ENCODE measurements at regions not wholly inside any gene's neighbourhood (a gene's known extent, or its start where the extent isn't known, plus 50 kb on each side); places are given as distances from the start of the nearest gene placed in this dataset.

DNA sequence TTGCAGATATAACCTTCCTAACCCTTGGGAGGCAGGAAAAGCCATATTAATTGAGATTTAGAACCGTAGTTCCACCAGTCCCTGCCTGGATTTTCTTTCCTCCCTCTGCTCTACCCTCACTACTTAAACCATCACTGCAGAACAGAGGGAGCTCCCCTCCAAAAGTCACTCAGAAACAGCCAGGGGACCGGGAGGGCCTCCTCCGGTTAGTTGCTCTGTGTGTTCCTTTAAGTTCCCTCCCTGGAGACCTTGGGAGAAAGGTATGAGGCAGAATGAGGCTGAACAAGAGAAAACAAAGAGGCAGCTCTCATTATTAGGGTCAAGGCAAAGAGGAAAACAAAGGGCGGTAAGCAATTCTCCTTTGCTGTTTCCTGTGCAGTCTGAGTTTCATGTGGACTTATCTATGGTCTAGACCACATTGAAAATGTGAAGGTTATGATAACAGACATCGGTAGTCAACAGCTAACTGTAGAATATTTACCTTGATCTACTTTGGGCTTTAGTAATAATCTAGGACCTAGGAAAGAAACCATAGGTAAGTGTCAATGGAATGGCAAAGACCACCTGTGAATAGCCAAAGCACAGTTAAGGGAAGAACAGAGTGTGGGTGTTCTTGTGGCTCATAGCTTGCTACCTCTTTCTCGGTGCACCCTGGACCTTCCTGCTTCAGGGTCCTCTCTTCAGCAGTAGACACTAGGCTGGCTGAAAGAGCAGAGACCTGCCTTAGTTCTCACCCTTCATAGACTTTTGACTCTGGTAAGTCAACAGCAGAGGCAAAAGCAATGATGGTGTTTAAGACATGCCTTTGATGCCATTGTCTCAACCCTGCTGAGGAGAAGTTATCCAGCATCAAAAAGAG lies 250.9 kb upstream of the CITED2 start:
- DNase-seq (ENCODE audit: low read depth in 2 of 2): no peak

- no peak for DNase-seq (ENCODE audit: low read depth in 2 of 2)
Measured at GRCh38 chr6:139623372-139623771, 248.9 kb upstream of the CITED2 start.

DNA sequence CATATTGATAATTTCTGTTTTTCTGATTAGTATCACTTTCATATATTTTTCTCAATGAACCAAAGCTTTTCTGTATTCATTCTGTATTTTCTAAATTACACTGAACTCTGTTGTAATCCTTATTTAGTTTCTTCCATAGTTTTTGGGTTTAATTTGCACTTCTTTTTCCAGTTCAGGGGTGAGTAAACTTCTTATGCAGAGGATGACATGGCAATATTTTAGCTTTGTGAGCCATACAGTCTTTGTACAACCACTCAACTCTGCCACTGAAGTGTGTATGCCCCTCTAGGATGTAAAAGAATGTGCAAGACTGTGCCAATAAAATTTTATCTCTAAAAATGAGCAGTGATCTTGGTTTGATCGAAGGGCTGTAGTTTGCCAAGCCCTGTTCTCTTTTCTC lies 239.0 kb upstream of the CITED2 start:
- DNase-seq (ENCODE audit: low read depth in 2 of 2): no peak

DNA sequence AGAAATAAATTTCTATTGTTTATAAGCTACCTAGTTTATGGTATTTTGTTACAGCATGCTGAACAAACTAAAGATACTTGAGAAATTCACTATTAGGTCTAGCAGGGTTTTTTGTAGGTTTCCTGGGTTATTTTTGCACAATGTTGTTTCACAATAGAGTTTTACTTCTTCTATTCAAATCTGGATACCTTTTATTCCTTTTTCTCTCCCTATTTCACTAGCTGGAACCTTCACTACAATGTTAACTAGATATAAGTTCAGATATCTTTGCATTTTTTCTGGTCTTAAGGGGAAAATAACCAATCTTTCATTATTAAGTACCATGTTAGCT lies 237.7 kb upstream of the CITED2 start:
- no peak for DNase-seq (ENCODE audit: low read depth in 2 of 2)

DNA sequence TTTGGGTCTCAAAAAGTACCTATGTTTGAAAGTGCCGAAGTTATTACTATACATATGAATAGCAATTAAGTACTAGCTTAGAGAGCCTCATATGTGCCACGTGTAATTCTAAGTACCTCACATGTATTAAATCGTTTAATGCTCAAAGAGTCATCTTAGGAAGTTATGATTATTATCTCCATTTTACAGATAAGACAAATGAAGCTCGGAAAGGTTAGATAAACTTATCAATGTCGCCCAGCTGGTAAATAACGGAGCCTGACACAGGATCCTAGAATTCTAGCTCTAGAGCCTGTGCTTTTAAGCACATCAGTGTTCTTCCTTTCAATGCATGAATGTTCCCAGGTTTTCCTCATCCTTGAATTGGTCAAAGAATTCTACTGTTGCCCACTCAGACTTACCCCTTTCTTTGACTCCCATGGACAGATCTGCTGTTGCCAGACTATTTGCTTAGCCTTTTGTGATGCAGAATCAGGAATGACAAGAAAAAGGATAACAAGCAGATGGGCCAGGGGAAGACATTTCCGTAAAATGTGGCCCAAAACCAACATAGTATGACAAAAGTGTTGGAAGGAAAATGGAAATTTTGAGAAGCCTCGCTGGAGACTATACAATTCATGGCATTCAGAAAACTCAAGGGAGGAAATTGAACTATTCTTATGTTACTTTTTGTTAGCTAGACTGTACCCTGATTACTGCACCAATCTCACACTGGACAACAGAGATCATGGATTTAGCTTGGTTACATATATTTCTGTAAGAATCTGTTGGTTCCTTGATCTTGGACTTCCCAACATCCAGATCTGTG lies 237.1 kb upstream of the CITED2 start:
- DNase-seq (ENCODE audit: low read depth in 2 of 2): peak in 1 of 2 donors; percentile 15

GRCh38 chr6:139608466-139609261 lies 234.2 kb upstream of the CITED2 start:
- no peak for DNase-seq (ENCODE audit: low read depth in 2 of 2)

- no peak for DNase-seq (ENCODE audit: low read depth in 2 of 2)
Measured at GRCh38 chr6:139605350-139605749, 230.9 kb upstream of the CITED2 start.

DNA sequence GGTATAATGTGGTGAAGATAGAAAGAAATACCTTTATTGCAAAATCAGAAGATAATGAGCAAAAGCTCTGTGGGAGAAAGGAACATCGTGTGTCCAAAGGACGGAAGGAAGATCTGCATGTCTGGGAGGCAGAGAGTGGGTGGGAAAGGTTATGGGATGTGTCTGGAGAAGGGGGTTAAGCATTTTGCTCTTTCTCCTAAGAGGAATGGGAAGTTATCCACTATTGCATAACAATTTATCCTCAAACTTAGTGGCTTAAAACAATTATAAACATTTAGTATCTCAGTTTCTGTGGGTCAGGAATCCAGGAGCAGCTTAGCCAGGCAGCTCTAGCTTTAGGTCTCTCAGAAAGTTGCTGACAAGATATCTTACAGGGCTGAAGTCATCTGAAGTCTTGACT lies 229.1 kb upstream of the CITED2 start:
- no peak for DNase-seq (ENCODE audit: low read depth in 2 of 2)

GRCh38 chr6:139602577-139602976 lies 228.1 kb upstream of the CITED2 start:
- no peak for DNase-seq (ENCODE audit: low read depth in 2 of 2)

DNA sequence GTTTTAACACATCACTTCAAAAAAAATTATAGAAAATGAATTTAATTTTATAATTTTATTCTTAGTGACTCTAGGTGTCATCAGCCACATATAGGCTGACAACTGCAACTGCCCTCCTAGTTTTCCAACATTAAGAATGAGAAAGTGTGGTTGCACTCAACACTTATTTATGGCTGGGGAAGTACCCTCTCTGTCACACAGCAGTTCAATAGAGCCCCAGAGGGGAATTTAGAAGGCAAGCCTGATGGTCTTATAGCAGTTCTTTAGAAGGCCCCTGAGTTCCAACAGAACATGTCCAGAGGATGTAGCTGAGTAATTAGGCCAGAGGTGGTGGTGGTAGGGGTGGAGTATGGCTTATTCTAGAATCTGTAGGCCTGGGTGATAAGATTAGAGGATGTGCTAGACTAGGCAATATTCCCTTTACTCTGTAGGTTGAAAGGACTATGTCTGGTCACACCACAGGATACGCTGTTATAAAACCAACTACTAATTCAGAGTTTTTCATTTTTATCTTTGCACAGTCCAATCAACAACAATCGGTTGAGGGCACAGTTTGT lies 226.5 kb upstream of the CITED2 start:
- no peak for DNase-seq (ENCODE audit: low read depth in 2 of 2)

DNA sequence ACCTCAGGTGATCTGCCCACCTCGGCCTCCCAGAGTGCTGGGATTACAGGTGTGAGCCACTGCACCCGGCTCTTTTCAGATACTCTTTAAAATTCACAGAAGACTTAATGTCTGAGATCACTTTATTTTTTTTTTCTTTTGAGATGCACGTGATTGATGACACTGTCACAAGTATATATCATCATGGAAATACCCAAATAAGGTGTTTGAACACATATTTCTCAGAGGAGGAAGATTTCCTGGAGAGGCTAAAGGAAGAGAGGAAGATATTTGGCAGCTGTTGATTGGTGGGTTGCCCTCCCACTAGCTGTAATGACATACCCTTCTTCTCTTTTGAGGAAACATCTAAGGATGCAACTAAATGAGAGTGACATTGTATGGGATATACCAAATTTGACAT lies 225.9 kb upstream of the CITED2 start:
- DNase-seq (ENCODE audit: low read depth in 2 of 2): no peak

GRCh38 chr6:139597771-139598755 lies 223.6 kb upstream of the CITED2 start:
- peak in 1 of 2 donors; percentile 34 for DNase-seq (ENCODE audit: low read depth in 2 of 2)

DNA sequence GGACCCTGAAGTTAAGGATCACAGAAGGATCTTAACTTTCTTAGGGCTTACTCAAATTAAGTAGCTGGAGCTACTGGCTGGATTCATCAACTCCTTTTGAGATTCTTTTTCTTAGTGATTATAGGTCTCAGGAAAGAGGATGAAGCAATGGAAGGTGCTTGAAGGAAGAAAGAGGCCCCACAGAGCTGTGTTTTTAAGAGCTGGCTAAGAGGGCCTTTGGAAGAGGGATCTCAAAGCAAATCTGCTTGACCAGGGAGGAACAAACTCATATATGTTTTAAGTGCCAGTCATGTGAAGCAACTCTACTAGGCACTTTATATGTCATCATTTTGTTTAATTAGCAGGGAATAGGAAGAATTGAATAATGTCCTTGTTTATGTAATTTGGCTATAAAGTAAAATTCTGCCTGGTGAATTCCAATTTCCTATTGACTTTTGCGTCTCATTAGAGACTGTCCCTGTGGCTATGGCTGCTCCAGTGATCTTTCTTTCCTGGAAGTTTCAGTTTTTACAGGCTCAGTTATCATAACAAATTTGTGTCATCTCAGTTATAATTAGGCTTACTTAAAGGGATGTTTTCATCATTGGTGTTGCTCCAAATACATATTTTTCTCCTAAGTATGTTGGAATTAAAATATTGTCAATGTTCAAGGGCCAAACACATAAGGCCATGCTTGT lies 222.8 kb upstream of the CITED2 start:
- DNase-seq (ENCODE audit: low read depth in 2 of 2): no peak

DNA sequence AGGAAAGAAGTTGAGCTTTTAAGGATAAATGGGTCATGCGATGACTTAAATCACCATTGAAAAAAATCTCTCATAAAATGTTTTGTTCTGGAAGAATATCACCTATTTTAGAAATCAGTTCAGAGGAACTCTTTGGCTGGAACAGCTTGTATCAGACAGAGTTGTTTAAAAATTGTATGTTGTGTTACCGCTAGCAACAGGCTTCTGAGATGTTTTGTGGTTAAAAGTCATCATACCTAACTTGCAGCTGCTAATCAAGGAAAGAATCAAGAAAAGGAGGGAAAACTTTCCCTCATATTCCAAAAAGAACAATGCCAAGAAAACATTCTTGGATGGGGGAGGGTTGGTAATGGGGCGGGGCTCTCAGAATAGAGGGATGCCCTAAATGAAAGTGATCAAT lies 220.7 kb upstream of the CITED2 start:
- DNase-seq (ENCODE audit: low read depth in 2 of 2): peak in 1 of 2 donors; percentile 38

- DNase-seq (ENCODE audit: low read depth in 2 of 2): no peak
Measured at GRCh38 chr6:139594333-139594965, 220.0 kb upstream of the CITED2 start.

DNA sequence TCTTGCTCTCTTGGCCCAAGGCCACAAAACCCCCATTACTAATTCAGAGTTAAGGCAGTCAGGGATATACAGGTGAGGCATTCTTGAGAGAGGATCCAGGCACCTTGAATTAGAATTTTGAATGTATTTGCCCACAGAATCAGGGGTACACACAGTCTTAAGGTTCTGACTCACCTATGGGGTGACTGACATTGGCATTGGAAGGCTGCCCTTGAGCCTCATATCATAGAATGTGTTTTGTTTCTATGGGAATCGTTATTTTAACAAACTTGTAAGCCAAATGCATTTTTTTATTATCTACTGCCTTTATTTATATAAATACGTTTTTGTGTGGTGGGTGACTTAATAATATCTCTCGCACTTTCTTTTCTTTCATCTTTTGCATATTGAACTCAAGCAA lies 218.6 kb upstream of the CITED2 start:
- DNase-seq (ENCODE audit: low read depth in 2 of 2): no peak

DNA sequence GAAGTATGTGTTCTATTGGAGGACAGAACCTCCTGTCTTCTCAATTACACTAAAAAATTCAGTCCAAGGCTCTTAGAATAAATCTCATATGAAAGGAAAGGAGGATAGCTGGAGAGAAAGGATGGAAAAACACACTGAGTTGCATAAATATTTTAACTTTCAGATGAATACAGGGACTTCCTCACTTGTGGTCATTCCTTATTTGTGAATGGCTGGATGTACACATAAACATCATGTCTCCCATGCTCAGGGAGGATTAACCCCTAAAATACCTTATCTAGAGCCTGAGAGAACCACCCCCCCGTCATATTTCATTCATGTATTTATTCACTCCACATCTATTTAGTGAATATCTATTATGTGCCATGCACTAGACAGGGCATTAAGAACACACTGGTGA lies 217.6 kb upstream of the CITED2 start:
- DNase-seq (ENCODE audit: low read depth in 2 of 2): no peak

DNA sequence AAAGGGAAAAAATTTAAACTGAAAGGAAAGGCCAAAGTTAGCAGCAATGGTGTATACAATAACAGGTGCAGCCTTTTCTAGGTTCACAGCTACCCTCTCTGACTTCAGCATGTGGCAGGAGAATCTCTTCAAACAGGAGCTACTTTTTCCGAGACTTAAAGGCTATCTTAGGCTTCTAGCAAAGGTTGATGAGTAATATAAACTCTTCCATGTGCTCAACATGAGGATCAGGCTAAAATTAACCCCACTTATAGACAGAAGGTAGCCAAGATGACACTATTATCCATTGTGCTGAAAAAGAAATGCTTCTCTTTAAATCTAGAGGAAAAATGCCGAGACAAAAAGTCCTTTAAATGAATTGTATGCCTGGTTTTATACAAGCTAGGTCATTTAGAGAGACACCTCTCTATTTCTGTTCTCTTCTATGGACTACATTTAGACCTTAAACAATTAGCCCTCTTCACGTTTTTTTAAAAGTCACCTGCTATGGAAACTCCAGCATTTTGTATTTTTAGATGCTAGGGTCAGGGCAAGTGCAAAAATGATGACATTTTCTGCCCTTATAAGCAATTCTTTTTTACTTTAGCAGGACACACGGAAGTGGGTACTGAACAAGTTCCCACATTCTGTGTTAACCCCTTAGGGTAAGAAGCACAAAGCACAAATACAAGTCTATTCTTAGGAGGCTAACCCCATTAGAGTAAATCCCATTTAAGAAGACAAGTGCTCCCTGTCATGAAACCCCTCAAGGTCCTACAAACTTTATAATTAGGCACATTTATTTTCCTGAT lies 216.8 kb upstream of the CITED2 start:
- peak in 1 of 2 donors; percentile 35 for DNase-seq (ENCODE audit: low read depth in 2 of 2)

GRCh38 chr6:139590206-139590605 lies 215.8 kb upstream of the CITED2 start:
- DNase-seq (ENCODE audit: low read depth in 2 of 2): no peak

Data from lung microvascular endothelial cell (primary cell).